Amniotic stem cell (primary cell): ENCODE measurements at regions not wholly inside any gene's neighbourhood (a gene's known extent, or its start where the extent isn't known, plus 50 kb on each side); places are given as distances from the start of the nearest gene placed in this dataset.
A peak's percentile ranks its signal among the peaks of the same experiment; 100 is the strongest.
"Not testable (repeated sequence)": the region's sequence is repeated elsewhere in the genome, so short reads cannot be mapped to it uniquely, and the experiment has no call there.

ENCODE experiments used
- DNase-seq: peaks from one replicate; lab custom pipeline; 2025; lab: John Stamatoyannopoulos, UW

- no peak for DNase-seq
These were observed 93.2 kb downstream of the AKR1D1 start for GRCh38 chr7:138169441-138169851.

GRCh38 chr7:138170298-138170697 lies 94.0 kb downstream of the AKR1D1 start:
- DNase-seq: no peak

GRCh38 chr7:138170959-138171703 lies 94.9 kb downstream of the AKR1D1 start:
- DNase-seq: no peak

- no peak for DNase-seq
These were observed 97.3 kb downstream of the AKR1D1 start for GRCh38 chr7:138173548-138173947.

GRCh38 chr7:138176060-138176459 lies 99.8 kb downstream of the AKR1D1 start:
- DNase-seq: no peak

- no peak for DNase-seq
These were observed 107.9 kb downstream of the AKR1D1 start for GRCh38 chr7:138184191-138184590.

GRCh38 chr7:138185132-138185908 lies 109.1 kb downstream of the AKR1D1 start:
- DNase-seq: no peak

GRCh38 chr7:138186951-138187351 lies 110.7 kb downstream of the AKR1D1 start:
- DNase-seq: peak; percentile 12

GRCh38 chr7:138188290-138188858 lies 112.1 kb downstream of the AKR1D1 start:
- DNase-seq: no peak

- no peak for DNase-seq
These were observed 118.3 kb downstream of the AKR1D1 start for GRCh38 chr7:138194567-138194966.

- no peak for DNase-seq
These were observed 118.9 kb downstream of the AKR1D1 start for GRCh38 chr7:138195151-138195571.

- not testable (repeated sequence) for DNase-seq
These were observed 120.3 kb downstream of the AKR1D1 start for GRCh38 chr7:138196503-138196946.

GRCh38 chr7:138196971-138197896 lies 121.0 kb downstream of the AKR1D1 start:
- no peak for DNase-seq

- no peak for DNase-seq
These were observed 128.2 kb downstream of the AKR1D1 start for GRCh38 chr7:138204285-138204981.

GRCh38 chr7:138204982-138205298 lies 128.7 kb downstream of the AKR1D1 start:
- DNase-seq: no peak

GRCh38 chr7:138205614-138206150 lies 129.4 kb downstream of the AKR1D1 start:
- DNase-seq: no peak

GRCh38 chr7:138207555-138207971 lies 131.3 kb downstream of the AKR1D1 start:
- DNase-seq: no peak

GRCh38 chr7:138208142-138208570 lies 131.9 kb downstream of the AKR1D1 start:
- no peak for DNase-seq

GRCh38 chr7:138208864-138209263 lies 132.6 kb downstream of the AKR1D1 start:
- DNase-seq: no peak

- no peak for DNase-seq
These were observed 136.1 kb downstream of the AKR1D1 start for GRCh38 chr7:138212314-138212713.

- no peak for DNase-seq
These were observed 138.7 kb downstream of the AKR1D1 start for GRCh38 chr7:138214926-138215325.
